ENCODE measurements at regions not wholly inside any gene's neighbourhood (a gene's known extent, or its start where the extent isn't known, plus 50 kb on each side); places are given as distances from the start of the nearest gene placed in this dataset.

- Mint-ChIP-seq H3K27me3 (ENCODE audit: low read depth) (no peaks in the 10 kb centered on the region), H3K9me3 (no peaks in the 10 kb centered on the region), H3K36me3 (ENCODE audit: low read depth) (no peaks in the 10 kb centered on the region), H3K4me3 (no peak overlapping the region), H3K27ac (no peak overlapping the region), H3K4me1 (peaks cover 13% of the 10 kb centered on the region)
- TF ChIP-seq CTCF (IDR thresholded peaks at IDR 0.05; ENCODE audit: unreplicated experiment in 3 of 3) = no peak
Observed at GRCh38 chr2:65846989-65847678, 414.7 kb upstream of the SPRED2 start.

GRCh38 chr2:65845442-65846182 lies 413.2 kb upstream of the SPRED2 start:
- H3K9me3 Mint-ChIP-seq = peaks cover 3% of the 10 kb centered on the region
- H3K4me1 Mint-ChIP-seq = peaks cover 13% of the 10 kb centered on the region
- no peaks in the 10 kb centered on the region for H3K36me3 Mint-ChIP-seq (ENCODE audit: low read depth)
- peaks cover 8% of the 10 kb centered on the region for H3K27me3 Mint-ChIP-seq (ENCODE audit: low read depth)
- no peak overlapping the region for H3K4me3 Mint-ChIP-seq
- no peak overlapping the region for H3K27ac Mint-ChIP-seq
- no peak for TF ChIP-seq CTCF (IDR thresholded peaks at IDR 0.05; ENCODE audit: unreplicated experiment in 3 of 3)

- peaks cover 3% of the 10 kb centered on the region for H3K9me3 Mint-ChIP-seq
- no peak overlapping the region for H3K4me3 Mint-ChIP-seq
- peaks cover 8% of the 10 kb centered on the region for H3K27me3 Mint-ChIP-seq (ENCODE audit: low read depth)
- no peaks in the 10 kb centered on the region for H3K36me3 Mint-ChIP-seq (ENCODE audit: low read depth)
- H3K27ac Mint-ChIP-seq = no peak overlapping the region
- no peak for TF ChIP-seq CTCF (IDR thresholded peaks at IDR 0.05; ENCODE audit: unreplicated experiment in 3 of 3)
- peaks cover 13% of the 10 kb centered on the region for H3K4me1 Mint-ChIP-seq
Observed at GRCh38 chr2:65842104-65842503, 409.7 kb upstream of the SPRED2 start.

- TF ChIP-seq CTCF (IDR thresholded peaks at IDR 0.05; ENCODE audit: unreplicated experiment in 3 of 3) = no peak
- H3K4me1 Mint-ChIP-seq = peaks cover 24% of the 10 kb centered on the region
Observed at GRCh38 chr2:65835975-65836549, 403.7 kb upstream of the SPRED2 start.

GRCh38 chr2:65834771-65835475 lies 402.5 kb upstream of the SPRED2 start:
- peak overlapping the region in 2 of 3 experiments; percentile 89 to 92 for H3K27ac Mint-ChIP-seq
- no peaks in the 10 kb centered on the region for H3K36me3 Mint-ChIP-seq (ENCODE audit: low read depth)
- no peak overlapping the region for H3K4me3 Mint-ChIP-seq
- H3K4me1 Mint-ChIP-seq = peaks cover 24% of the 10 kb centered on the region
- no peaks in the 10 kb centered on the region for H3K27me3 Mint-ChIP-seq (ENCODE audit: low read depth)
- no peaks in the 10 kb centered on the region for H3K9me3 Mint-ChIP-seq
- no peak for TF ChIP-seq CTCF (IDR thresholded peaks at IDR 0.05; ENCODE audit: unreplicated experiment in 3 of 3)

More at GRCh38 chr2:65835975-65836549, 403.7 kb upstream of the SPRED2 start:
- Mint-ChIP-seq H3K4me3 (no peak overlapping the region), H3K27me3 (ENCODE audit: low read depth) (no peaks in the 10 kb centered on the region), H3K36me3 (ENCODE audit: low read depth) (no peaks in the 10 kb centered on the region), H3K27ac (peak overlapping the region in 2 of 3 experiments; percentile 28 to 55), H3K9me3 (no peaks in the 10 kb centered on the region)

Measured in nephron (organoid).